Thyroid gland (tissue), 4 donors: ENCODE measurements at regions not wholly inside any gene's neighbourhood (a gene's known extent, or its start where the extent isn't known, plus 50 kb on each side); places are given as distances from the start of the nearest gene placed in this dataset.

ENCODE experiments used
- DNase-seq, 2 donors: peaks; one replicate each; pipeline ENCODE4 v3.0.0-alpha.2; 2019
- H3K27ac ChIP-seq, 3 donors: fragments of 200-600 bp; sonication (generic); 1 replicate in 2 of 3; 2 replicates in 1 of 3; pipeline ENCODE4 v1.5.1; 2016 to 2019; ENCODE audit warnings: mild to moderate bottlenecking in 1 of 3, moderate library complexity in 1 of 3
- H3K27me3 ChIP-seq: fragments of 200-600 bp; sonication (generic); one replicate; pipeline ENCODE4 v1.5.1; 2019
- H3K36me3 ChIP-seq, 2 donors: fragments of 200-600 bp; sonication (generic); one replicate each; pipeline ENCODE4 v1.5.1; 2016 to 2019
- H3K4me1 ChIP-seq, 2 donors: fragments of 200-600 bp; sonication (generic); one replicate each; pipeline ENCODE4 v1.5.1; 2017 to 2019
- H3K4me3 ChIP-seq, 3 donors: fragments of 200-600 bp; sonication (generic); replicated peaks in 1 of 3; 1 replicate in 2 of 3; 2 replicates in 1 of 3; pipeline ENCODE4 v1.5.1; 2016; ENCODE audit warnings: mild to moderate bottlenecking in 1 of 3
- H3K9me3 ChIP-seq: fragments of 200-600 bp; sonication (generic); one replicate; pipeline ENCODE4 v1.5.1; 2017
- CTCF ChIP-seq, 6 experiments: fragments of 200-600 bp in 3 of 6; fragments of 450-650 bp in 3 of 6; sonication (generic) in 3 of 6; IDR thresholded peaks; one replicate each; pipeline ENCODE4 v1.5.1; 2016 to 2019; ENCODE audit warnings: antibody characterized with exemption in 6 of 6, mild to moderate bottlenecking in 2 of 6, inconsistent platforms in 1 of 6, moderate library complexity in 1 of 6
- POLR2A ChIP-seq, 2 donors: fragments of 450-650 bp; IDR thresholded peaks; one replicate each; pipeline ENCODE4 v1.6.1; 2017; ENCODE audit warnings: antibody characterized with exemption in 2 of 2, mild to moderate bottlenecking in 2 of 2, moderate library complexity in 1 of 2
- WGBS, 2 donors: methylation state at CpG; one replicate each; pipeline ENCODE4 v1.1.5; 2017; 5-methylcytosine and 5-hydroxymethylcytosine counted together
- intact Hi-C: fragments of 100-400 bp; cut with DNase I; formaldehyde crosslinking; loops from one replicate; pipeline ENCODE4 v1.15.1; 2023

DNA sequence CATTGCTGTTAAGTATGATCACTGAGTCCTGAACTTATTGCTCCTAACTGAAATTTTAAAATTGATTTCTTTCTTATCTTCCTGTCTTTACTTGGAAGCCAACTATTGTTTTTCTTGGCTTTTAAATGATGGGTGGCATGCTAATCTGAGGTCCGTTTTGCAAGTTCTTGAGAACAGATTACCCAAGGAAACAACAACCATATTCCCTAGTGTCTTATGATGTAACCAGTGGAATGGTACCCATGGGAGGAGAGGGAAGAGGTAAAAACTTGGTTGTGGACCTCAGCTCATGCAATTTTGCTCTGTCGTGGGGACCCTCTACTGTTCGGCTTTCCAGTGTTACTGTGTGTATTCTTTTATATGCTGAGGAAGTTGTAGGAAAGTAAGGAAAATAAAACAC, 454.8 kb upstream of the ADAMTS5 start:
- no peak overlapping the region for H3K4me3 ChIP-seq
- no peak overlapping the region for H3K27ac ChIP-seq
- intact Hi-C loops: no loop called here
- TF ChIP-seq POLR2A (IDR thresholded peaks at IDR 0.05) (no peak), CTCF (IDR thresholded peaks at IDR 0.05) (no peak)
- no peaks in the 10 kb centered on the region for H3K9me3 ChIP-seq
- 84 to 86% methylated on average over 3 of the region's 3 CpGs for WGBS, 2 donors
- H3K27me3 ChIP-seq: no peaks in the 10 kb centered on the region
- no peak for DNase-seq
- no peaks in the 10 kb centered on the region for H3K36me3 ChIP-seq
- H3K4me1 ChIP-seq: peaks cover 0 to 6% of the 10 kb centered on the region in 2 donors

DNA sequence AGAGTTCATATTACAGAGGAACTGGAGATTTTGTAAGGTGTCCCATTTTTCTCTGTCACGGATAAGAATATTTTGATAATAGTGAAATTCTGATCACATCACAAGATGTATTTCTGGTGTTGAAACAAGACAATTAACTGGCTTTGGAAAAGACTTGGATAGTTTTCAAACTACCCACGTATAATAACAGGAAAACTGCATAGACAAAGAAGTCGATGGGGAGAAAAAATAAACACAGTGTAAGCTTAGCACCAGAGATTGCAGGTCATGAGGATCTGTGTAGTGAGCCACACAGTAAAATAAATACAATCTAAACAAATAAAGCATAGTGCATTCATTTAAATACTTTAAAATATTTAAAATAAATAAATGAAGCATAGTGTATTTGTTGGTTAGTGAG, 452.3 kb upstream of the ADAMTS5 start:
- no peak for DNase-seq
- intact Hi-C loops: no loop called here
- Histone ChIP-seq H3K4me1 (peaks cover 0 to 6% of the 10 kb centered on the region in 2 donors), H3K4me3 (no peak overlapping the region), H3K9me3 (no peaks in the 10 kb centered on the region), H3K27me3 (no peaks in the 10 kb centered on the region), H3K27ac (peak overlapping the region in 1 of 3 donors; percentile 27), H3K36me3 (no peaks in the 10 kb centered on the region)
- 48 to 52% methylated on average over 3 of the region's 3 CpGs for WGBS, 2 donors
- no peak for TF ChIP-seq CTCF (IDR thresholded peaks at IDR 0.05)

GRCh38 chr21:27418346-27418745, 451.5 kb upstream of the ADAMTS5 start:
- 81 to 88% methylated on average over 1 of the region's 1 CpG for WGBS, 2 donors

GRCh38 chr21:27412530-27412929, 445.6 kb upstream of the ADAMTS5 start:
- no peak for DNase-seq
- 86% methylated on average over 3 of the region's 3 CpGs for WGBS, 2 donors
- Histone ChIP-seq H3K36me3 (no peaks in the 10 kb centered on the region), H3K4me1 (no peaks in the 10 kb centered on the region), H3K9me3 (no peaks in the 10 kb centered on the region), H3K27me3 (no peaks in the 10 kb centered on the region), H3K4me3 (no peak overlapping the region), H3K27ac (no peak overlapping the region)
- intact Hi-C loops: no loop called here
- TF ChIP-seq POLR2A (IDR thresholded peaks at IDR 0.05) (no peak), CTCF (IDR thresholded peaks at IDR 0.05) (no peak)

More at GRCh38 chr21:27418346-27418745, 451.5 kb upstream of the ADAMTS5 start:
- intact Hi-C loops: no loop called here
- Histone ChIP-seq H3K27ac (peak overlapping the region in 1 of 3 donors; percentile 27), H3K36me3 (no peaks in the 10 kb centered on the region), H3K9me3 (no peaks in the 10 kb centered on the region), H3K4me1 (peaks cover 0 to 6% of the 10 kb centered on the region in 2 donors), H3K27me3 (no peaks in the 10 kb centered on the region), H3K4me3 (no peak overlapping the region)
- DNase-seq: no peak
- no peak for TF ChIP-seq CTCF (IDR thresholded peaks at IDR 0.05)
- no peak for TF ChIP-seq POLR2A (IDR thresholded peaks at IDR 0.05)

DNA sequence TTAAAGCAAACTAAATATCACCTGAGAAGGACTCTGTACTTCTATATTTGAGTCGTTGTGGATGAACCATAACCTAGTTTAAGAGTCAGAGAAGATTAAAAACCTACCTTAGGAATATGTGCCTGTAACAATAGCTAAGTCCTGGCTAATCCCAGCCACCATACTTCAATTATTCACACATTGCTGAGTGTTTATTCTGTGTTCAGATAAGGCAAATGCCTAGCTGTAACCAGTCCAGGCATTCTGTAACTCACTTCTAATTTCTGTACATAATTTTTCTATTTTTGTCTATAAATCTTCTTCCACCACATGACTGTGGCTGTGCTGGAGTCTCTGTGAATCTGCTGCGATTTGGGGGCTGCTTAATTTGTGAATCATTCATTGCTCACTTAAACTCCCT, 441.9 kb upstream of the ADAMTS5 start:
- H3K9me3 ChIP-seq: no peaks in the 10 kb centered on the region
- TF ChIP-seq POLR2A (IDR thresholded peaks at IDR 0.05) (no peak), CTCF (IDR thresholded peaks at IDR 0.05) (no peak)
- H3K4me1 ChIP-seq: peaks cover 0 to 4% of the 10 kb centered on the region in 2 donors
- intact Hi-C loops: no loop called here
- no peak overlapping the region for H3K4me3 ChIP-seq
- H3K27me3 ChIP-seq: no peaks in the 10 kb centered on the region
- DNase-seq: no peak
- H3K27ac ChIP-seq: no peak overlapping the region
- H3K36me3 ChIP-seq: no peaks in the 10 kb centered on the region
- 80 to 89% methylated on average over 2 of the region's 2 CpGs for WGBS, 2 donors
